Spleen (tissue), 11 donors: ENCODE measurements at regions not wholly inside any gene's neighbourhood (a gene's known extent, or its start where the extent isn't known, plus 50 kb on each side); places are given as distances from the start of the nearest gene placed in this dataset.

Experiments
- DNase-seq: peaks from one replicate; pipeline ENCODE4 v3.0.0-alpha.2; 2020
- H3K27ac ChIP-seq, 8 donors: fragments of 200-600 bp; sonication (generic) in 7 of 8; 1 replicate in 4 of 8; 2 replicates in 4 of 8; pipeline versions ENCODE4 v1.5.0 to v1.8.0; 2016 to 2021; ENCODE audit warnings: inconsistent platforms in 4 of 8, mild to moderate bottlenecking in 4 of 8, moderate library complexity in 1 of 8
- H3K27me3 ChIP-seq, 7 donors: fragments of 200-600 bp; sonication (generic) in 6 of 7; replicated peaks in 1 of 7; 1 replicate in 4 of 7; 2 replicates in 3 of 7; pipeline versions ENCODE4 v1.5.0 to v1.8.0; 2016 to 2021; ENCODE audit warnings: inconsistent platforms in 3 of 7, mild to moderate bottlenecking in 1 of 7
- H3K36me3 ChIP-seq, 6 donors: fragments of 200-600 bp; sonication (generic) in 5 of 6; 1 replicate in 4 of 6; 2 replicates in 2 of 6; pipeline versions ENCODE4 v1.5.0 to v1.8.0; 2016 to 2021; ENCODE audit warnings: inconsistent platforms in 2 of 6
- H3K4me1 ChIP-seq, 6 donors: fragments of 200-600 bp; sonication (generic) in 5 of 6; 1 replicate in 3 of 6; 2 replicates in 3 of 6; pipeline versions ENCODE4 v1.5.0 to v1.8.0; 2016 to 2021; ENCODE audit warnings: inconsistent platforms in 3 of 6
- H3K4me3 ChIP-seq, 8 donors: fragments of 200-600 bp; sonication (generic) in 7 of 8; 1 replicate in 4 of 8; 2 replicates in 4 of 8; pipeline versions ENCODE4 v1.5.0 to v1.8.0; 2016 to 2021; ENCODE audit warnings: inconsistent platforms in 4 of 8, mild to moderate bottlenecking in 4 of 8, moderate library complexity in 2 of 8
- H3K9me3 ChIP-seq, 8 donors: fragments of 200-600 bp; sonication (generic) in 7 of 8; 1 replicate in 4 of 8; 2 replicates in 4 of 8; pipeline versions ENCODE4 v1.5.0 to v1.8.0; 2016 to 2021; ENCODE audit warnings: inconsistent platforms in 4 of 8
- CTCF ChIP-seq, 11 experiments: fragments of 200-600 bp in 7 of 11; fragments of 450-650 bp in 4 of 11; sonication (generic) in 4 of 11; IDR thresholded peaks in 8 of 11; conservative IDR thresholded peaks in 3 of 11; 1 replicate in 7 of 11; 2 replicates in 4 of 11; pipeline versions ENCODE4 v1.4.0 to v1.8.0; 2016 to 2021; ENCODE audit warnings: antibody characterized with exemption in 11 of 11, inconsistent platforms in 4 of 11, mild to moderate bottlenecking in 1 of 11
- POLR2A ChIP-seq, 3 donors: fragments of 450-650 bp; IDR thresholded peaks; one replicate each; pipeline ENCODE4 v1.5.1; 2017; ENCODE audit warnings: antibody characterized with exemption in 3 of 3, mild to moderate bottlenecking in 1 of 3
- POLR2AphosphoS5 ChIP-seq, 3 donors: sonication (generic); formaldehyde crosslinking; IDR thresholded peaks; one replicate each; pipeline ENCODE4 v1.5.1; 2017; ENCODE audit warnings: antibody characterized with exemption in 3 of 3
- WGBS, 5 donors: extraction: QIAGEN DNeasy Blood & Tissue Kit in 3 of 5; methylation state at CpG; one replicate each; pipeline versions ENCODE4 v1.1.5 to v1.1.7; 2013 to 2018; 5-methylcytosine and 5-hydroxymethylcytosine counted together
- intact Hi-C: fragments of 100-400 bp; cut with DNase I; formaldehyde crosslinking; loops from one replicate; pipeline ENCODE4 v1.15.0; 2023; ENCODE audit warnings: low total_unique reads
- donor health status: healthy with polysubstance abuse.
- donor health status: DM: no; HTN: no; CAD: no; lungs with moderate emphysema.
- donor health status: DM: no; HTN: no; CAD: no.
- donor health status: Bipolar disorder and iron deficiency.
- donor health status: healthy.
- donor health status: DM: no; HTN: no; CAD: no.
- donor health status: DM: yes; HTN: yes; CAD: no.

GRCh38 chr10:64379898-64380297 lies 858.7 kb downstream of the REEP3 start:
- TF ChIP-seq POLR2AphosphoS5 (IDR thresholded peaks at IDR 0.05) (no peak), CTCF (IDR thresholded peaks at IDR 0.05 in 8 of 11, conservative IDR thresholded peaks at IDR 0.05 in 3 of 11) (no peak), POLR2A (IDR thresholded peaks at IDR 0.05) (no peak)

GRCh38 chr10:64385355-64385754 lies 864.2 kb downstream of the REEP3 start:
- no peak for TF ChIP-seq POLR2A (IDR thresholded peaks at IDR 0.05)
- TF ChIP-seq CTCF (IDR thresholded peaks at IDR 0.05 in 8 of 11, conservative IDR thresholded peaks at IDR 0.05 in 3 of 11): no peak
- no peak for TF ChIP-seq POLR2AphosphoS5 (IDR thresholded peaks at IDR 0.05)
- no peaks in the 10 kb centered on the region for H3K36me3 ChIP-seq
- peaks cover 0 to 27% (median 8%) of the 10 kb centered on the region in 8 donors for H3K9me3 ChIP-seq
- intact Hi-C loops: no loop called here
- no peaks in the 10 kb centered on the region for H3K27me3 ChIP-seq
- H3K4me1 ChIP-seq: no peaks in the 10 kb centered on the region
- H3K27ac ChIP-seq: no peak overlapping the region
- no peak for DNase-seq
- H3K4me3 ChIP-seq: no peak overlapping the region

More at GRCh38 chr10:64379898-64380297, 858.7 kb downstream of the REEP3 start:
- DNase-seq: no peak
- Histone ChIP-seq H3K9me3 (peaks cover 0 to 18% (median 3%) of the 10 kb centered on the region in 8 donors), H3K4me3 (no peak overlapping the region), H3K27me3 (no peaks in the 10 kb centered on the region), H3K27ac (no peak overlapping the region), H3K4me1 (no peaks in the 10 kb centered on the region), H3K36me3 (no peaks in the 10 kb centered on the region)
- intact Hi-C loops: no loop called here

- Histone ChIP-seq H3K4me1 (no peaks in the 10 kb centered on the region), H3K27ac (no peak overlapping the region), H3K9me3 (no peaks in the 10 kb centered on the region), H3K4me3 (no peak overlapping the region), H3K36me3 (no peaks in the 10 kb centered on the region), H3K27me3 (no peaks in the 10 kb centered on the region)
- DNase-seq: no peak
- TF ChIP-seq POLR2A (IDR thresholded peaks at IDR 0.05): no peak
- TF ChIP-seq CTCF (IDR thresholded peaks at IDR 0.05 in 8 of 11, conservative IDR thresholded peaks at IDR 0.05 in 3 of 11): no peak
- TF ChIP-seq POLR2AphosphoS5 (IDR thresholded peaks at IDR 0.05): no peak
- intact Hi-C loops: no loop called here
- 75 to 95% (median 84%) methylated on average over 1 of the region's 1 CpG for WGBS, 5 donors
Measured at GRCh38 chr10:64394744-64395143, 873.5 kb downstream of the REEP3 start.

- 86 to 100% (median 95%) methylated on average over 1 of the region's 1 CpG for WGBS, 5 donors
- Histone ChIP-seq H3K9me3 (peaks cover 0 to 4% (median 0%) of the 10 kb centered on the region in 8 donors), H3K27me3 (no peaks in the 10 kb centered on the region), H3K27ac (no peak overlapping the region), H3K4me3 (no peak overlapping the region), H3K4me1 (no peaks in the 10 kb centered on the region), H3K36me3 (no peaks in the 10 kb centered on the region)
- DNase-seq: no peak
- TF ChIP-seq POLR2A (IDR thresholded peaks at IDR 0.05): no peak
- no peak for TF ChIP-seq CTCF (IDR thresholded peaks at IDR 0.05 in 8 of 11, conservative IDR thresholded peaks at IDR 0.05 in 3 of 11)
- TF ChIP-seq POLR2AphosphoS5 (IDR thresholded peaks at IDR 0.05): no peak
- intact Hi-C loops: no loop called here
Measured at GRCh38 chr10:64396105-64396708, 875.0 kb downstream of the REEP3 start.
